ENCODE measurements at regions not wholly inside any gene's neighbourhood (a gene's known extent, or its start where the extent isn't known, plus 50 kb on each side); places are given as distances from the start of the nearest gene placed in this dataset.

DNA sequence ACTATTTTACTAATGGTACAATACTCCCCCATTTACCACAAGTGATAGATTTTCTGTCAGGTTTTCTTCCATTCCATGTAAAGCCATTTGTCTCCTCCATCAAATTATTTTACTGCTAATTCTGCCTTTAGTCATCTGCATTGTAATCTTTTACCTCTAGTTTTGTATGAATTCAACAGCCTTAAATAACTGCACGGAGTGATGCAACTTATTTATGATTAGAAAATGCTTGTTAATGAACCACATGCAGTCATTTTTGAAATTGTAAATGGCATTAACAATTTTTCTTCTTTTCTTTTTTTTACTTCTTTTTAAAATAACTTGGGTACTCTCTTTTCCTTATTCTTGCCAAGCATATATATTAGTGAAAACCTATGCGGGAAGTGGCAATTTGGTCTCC, 71.5 kb downstream of the RESF1 start:
- TF ChIP-seq CTCF (IDR thresholded peaks at IDR 0.05; ENCODE audit: low read depth, low read length) (no peak), EZH2phosphoT487 (IDR thresholded peaks at IDR 0.05; ENCODE audit: low read depth) (no peak)

Measured in OCI-LY3 (cell line).